GM12865 (cell line): ENCODE measurements at regions not wholly inside any gene's neighbourhood (a gene's known extent, or its start where the extent isn't known, plus 50 kb on each side); places are given as distances from the start of the nearest gene placed in this dataset.

Source experiments
- DNase-seq: peaks from one replicate; pipeline ENCODE4 v3.0.0; 2010; ENCODE audit warnings: low read depth
- H3K4me3 ChIP-seq: 2 replicates; pipeline ENCODE4 v1.5.1; 2011; ENCODE audit warnings: mild to moderate bottlenecking, low read depth, low read length, control low read depth
- TF ChIP-seq, protein P1 (sequence below): IDR thresholded peaks from 2 replicates; pipeline ENCODE4 v1.5.1; 2011; ENCODE audit warnings: low read length, control low read depth, low read depth, inconsistent platforms; ENCODE audit not compliant: insufficient read depth; ENCODE audit errors: missing control alignments

DNA sequence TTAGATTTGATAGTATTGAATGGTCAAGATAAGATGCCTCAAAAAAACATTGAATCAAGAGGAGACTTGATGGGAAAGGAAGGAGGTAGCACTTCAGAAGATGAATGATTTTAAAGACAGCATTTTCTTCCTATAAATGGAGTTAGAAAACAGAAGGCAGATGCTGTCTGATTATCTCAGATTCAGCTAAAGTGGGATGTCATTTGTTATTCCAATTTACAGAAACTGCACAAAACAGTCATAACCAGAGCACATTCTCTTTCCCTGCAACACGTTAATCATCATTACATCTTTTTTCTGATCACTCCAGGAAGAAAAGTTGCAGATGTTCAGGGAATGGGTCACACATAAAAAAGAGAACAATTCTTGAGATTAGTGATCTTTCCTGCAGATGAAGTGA lies 1141.8 kb downstream of the SI start:
- no peak overlapping the region for H3K4me3 ChIP-seq
- no peak for DNase-seq
- TF ChIP-seq, protein P1, sequence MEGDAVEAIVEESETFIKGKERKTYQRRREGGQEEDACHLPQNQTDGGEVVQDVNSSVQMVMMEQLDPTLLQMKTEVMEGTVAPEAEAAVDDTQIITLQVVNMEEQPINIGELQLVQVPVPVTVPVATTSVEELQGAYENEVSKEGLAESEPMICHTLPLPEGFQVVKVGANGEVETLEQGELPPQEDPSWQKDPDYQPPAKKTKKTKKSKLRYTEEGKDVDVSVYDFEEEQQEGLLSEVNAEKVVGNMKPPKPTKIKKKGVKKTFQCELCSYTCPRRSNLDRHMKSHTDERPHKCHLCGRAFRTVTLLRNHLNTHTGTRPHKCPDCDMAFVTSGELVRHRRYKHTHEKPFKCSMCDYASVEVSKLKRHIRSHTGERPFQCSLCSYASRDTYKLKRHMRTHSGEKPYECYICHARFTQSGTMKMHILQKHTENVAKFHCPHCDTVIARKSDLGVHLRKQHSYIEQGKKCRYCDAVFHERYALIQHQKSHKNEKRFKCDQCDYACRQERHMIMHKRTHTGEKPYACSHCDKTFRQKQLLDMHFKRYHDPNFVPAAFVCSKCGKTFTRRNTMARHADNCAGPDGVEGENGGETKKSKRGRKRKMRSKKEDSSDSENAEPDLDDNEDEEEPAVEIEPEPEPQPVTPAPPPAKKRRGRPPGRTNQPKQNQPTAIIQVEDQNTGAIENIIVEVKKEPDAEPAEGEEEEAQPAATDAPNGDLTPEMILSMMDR = no peak

DNA sequence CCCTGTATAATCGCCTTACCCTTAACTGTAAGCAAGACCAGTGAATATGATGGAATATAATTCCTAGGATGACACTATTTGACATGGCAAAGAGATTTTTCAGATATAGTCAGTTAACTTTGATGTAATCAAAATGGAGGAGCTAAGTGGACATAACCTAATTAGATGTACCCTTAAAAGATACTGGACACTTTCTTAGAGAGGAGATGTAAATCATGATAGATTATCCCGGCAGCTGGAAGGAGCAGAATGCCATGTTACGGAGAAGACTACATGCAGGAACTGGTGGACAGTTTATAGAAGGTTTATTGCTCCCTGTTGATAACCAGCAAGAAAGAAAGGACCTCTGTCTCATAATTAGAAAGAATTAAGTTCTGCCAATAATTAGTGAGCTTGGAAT lies 1142.9 kb downstream of the SI start:
- no peak for DNase-seq
- no peak overlapping the region for H3K4me3 ChIP-seq
- TF ChIP-seq, protein P1 = no peak

DNA sequence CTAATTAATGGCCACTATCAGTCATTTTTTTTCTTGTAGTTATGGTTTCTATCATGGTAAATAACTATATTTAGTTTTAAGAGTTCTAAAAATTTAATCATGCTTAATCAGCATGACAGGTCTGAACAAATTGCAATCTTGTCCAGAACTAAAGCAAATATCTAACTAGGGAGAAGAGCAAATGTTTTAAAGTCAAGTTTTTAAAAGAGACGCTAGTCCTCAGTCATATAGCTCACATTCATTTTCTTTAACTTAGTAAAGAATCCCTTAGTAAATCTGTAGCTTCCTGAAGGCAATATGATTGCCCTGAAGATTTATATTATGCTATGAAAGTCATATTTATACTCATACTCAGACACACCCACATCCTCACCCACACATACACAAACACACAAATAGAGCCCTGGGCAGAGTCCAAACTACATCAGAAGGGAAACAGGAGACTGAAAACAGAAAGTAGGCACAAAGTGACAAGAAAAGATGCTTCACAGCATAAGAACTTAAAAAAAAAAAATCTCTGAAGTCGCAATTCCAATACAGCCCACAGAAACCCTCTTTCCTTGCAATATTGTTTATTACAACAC lies 1149.1 kb downstream of the SI start:
- TF ChIP-seq, protein P1 = no peak
- no peak overlapping the region for H3K4me3 ChIP-seq
- DNase-seq = no peak

DNA sequence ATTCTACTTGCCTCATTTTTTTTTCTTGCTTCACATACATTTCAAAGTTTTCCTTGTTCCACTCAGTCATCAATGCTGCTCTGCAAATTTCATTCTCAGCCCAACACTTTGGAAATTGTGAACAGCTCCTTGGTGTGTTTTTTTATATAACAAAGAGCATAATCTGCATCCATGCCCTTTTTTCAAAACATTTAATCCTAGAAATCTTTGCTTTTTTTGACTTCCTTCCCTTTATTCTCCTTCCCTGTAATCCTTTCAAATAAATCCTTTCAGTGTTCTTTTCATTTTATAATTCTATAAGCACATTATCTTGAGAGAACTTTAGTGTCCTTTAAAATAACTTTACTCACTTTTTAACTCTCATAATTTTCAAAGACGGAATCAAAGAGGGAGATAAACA lies 1150.8 kb downstream of the SI start:
- DNase-seq = no peak
- no peak overlapping the region for H3K4me3 ChIP-seq
- TF ChIP-seq, protein P1 = no peak

DNA sequence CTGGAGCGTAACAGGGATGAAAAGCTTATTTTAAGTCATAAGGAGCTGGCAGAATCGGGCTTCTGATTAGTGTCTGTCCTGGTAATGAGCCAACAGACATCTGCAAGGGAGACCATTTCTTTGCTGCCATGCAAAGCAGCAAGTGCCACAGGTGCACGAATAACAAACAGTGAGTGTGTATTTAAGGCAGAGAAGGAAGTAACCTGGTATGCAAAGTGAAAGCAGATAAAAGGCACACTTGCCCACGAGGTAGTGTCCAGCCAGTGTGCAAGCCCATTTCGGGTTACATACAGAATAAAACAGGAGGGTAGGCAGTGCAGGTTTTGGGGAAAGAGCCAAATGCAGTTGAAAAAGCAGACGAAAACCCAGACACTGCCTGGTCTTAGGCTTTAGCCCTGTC lies 1153.7 kb downstream of the SI start:
- H3K4me3 ChIP-seq = no peak overlapping the region
- no peak for DNase-seq
- TF ChIP-seq, protein P1 = no peak

DNA sequence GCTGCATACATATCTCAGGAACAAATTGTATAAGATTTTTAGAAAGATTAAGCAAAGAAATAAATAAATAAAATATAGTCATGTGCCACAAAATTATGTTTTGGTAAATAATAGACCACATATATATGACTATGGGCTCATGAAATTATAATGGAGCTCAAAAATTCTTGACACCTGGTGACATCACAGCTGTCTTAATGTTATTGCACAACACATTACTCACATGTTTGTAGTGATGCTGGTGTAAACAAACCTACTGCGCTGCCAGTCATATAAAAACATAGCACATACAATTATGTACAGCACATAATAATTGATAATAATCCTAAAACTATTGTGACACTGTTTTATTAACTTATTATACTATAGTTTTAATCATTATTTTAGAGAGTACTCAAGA lies 1159.1 kb downstream of the SI start:
- TF ChIP-seq, protein P1 = no peak
- no peak for DNase-seq
- no peak overlapping the region for H3K4me3 ChIP-seq

DNA sequence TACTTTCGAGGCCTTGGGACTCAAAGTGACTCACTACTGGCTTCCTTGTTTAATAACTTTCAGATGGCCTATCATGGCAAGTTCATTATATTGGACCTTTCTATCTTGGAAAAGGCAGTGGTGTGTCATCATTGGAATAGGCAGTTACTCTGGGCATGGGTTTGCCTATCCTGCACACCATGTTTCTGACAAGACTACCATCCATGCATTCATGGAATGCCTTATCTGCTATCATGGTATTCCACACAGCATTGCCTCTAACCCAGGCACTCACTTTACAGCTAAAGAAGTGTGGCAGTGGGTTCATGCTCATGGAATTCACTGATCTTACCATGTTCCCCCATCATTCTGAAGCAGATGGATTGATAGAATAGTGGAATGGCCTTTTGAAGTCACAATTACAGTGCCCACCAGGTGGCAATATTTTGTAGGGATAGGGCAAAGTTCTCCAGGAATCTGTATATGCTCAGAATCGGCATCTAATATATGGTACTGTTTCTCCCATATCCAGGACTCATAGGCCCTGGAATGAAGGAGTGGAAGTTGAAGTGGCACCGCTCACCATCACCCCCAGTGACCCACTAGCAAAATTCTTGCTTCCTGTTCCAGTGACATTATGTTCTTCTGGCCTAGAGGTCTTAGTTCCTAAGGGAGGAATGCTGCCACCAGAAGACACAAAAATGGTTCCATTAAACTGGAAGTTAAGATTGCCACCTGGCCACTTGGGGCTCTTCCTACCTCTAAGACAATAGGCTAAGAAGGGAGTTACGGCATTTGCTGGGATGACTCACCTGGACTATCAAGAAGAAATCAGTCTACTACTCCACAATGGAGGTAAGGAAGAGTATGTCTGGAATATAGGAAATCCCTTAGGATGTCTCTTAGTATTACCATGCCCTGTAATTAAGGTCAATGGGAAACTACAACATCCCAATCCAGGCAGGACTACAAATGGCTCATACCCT lies 1161.4 kb downstream of the SI start:
- DNase-seq = no peak
- no peak overlapping the region for H3K4me3 ChIP-seq
- TF ChIP-seq, protein P1 = no peak
